H1 (cell line): ENCODE measurements at regions not wholly inside any gene's neighbourhood (a gene's known extent, or its start where the extent isn't known, plus 50 kb on each side); places are given as distances from the start of the nearest gene placed in this dataset.

Experiments used
- CTCF ChIA-PET: fragments of 300-600 bp; sonication (Branson Sonifier 250); formaldehyde crosslinking; loops from one replicate; lab custom pipeline; 2021; ENCODE audit not compliant: partially characterized antibody; lab: Charles Lee
- POLR2A ChIA-PET: fragments of 300-600 bp; sonication (Branson Sonifier 250); formaldehyde crosslinking; loops from one replicate; lab custom pipeline; 2021; ENCODE audit warnings: inconsistent platforms; ENCODE audit not compliant: partially characterized antibody; lab: Charles Lee
- DNase-seq, 2 experiments: peaks; one replicate each; pipeline versions ENCODE4 v3.0.0 to v3.0.0-alpha.2; 2010 to 2022; ENCODE audit warnings: low spot score in 2 of 2, low read depth in 1 of 2, mixed read lengths in 1 of 2
- FAIRE-seq: peaks from 2 replicates; lab custom pipeline; 2011; peaks lifted over from hg19 to GRCh38; lab: Jason Lieb, UNC
- H2AFZ ChIP-seq: 2 replicates; pipeline ENCODE4 v1.8.1; 2012; ENCODE audit warnings: low read length, inconsistent platforms
- H2AK5ac ChIP-seq: 2 replicates; pipeline ENCODE4 v1.6.1; 2013; ENCODE audit warnings: low read depth, low read length
- H2BK120ac ChIP-seq: replicated peaks from 2 replicates; pipeline ENCODE3; 2013; ENCODE audit warnings: low read depth, low read length, inconsistent platforms
- H2BK12ac ChIP-seq: 2 replicates; pipeline ENCODE4 v1.6.1; 2013; ENCODE audit warnings: low read depth, low read length
- H2BK15ac ChIP-seq: 2 replicates; pipeline ENCODE4 v1.6.1; 2013; ENCODE audit warnings: low read length
- H2BK20ac ChIP-seq: 2 replicates; pipeline ENCODE4 v1.6.1; 2013; ENCODE audit warnings: low read length
- H2BK5ac ChIP-seq: 2 replicates; pipeline ENCODE4 v1.6.1; 2013; ENCODE audit warnings: low read depth, low read length
- H3K14ac ChIP-seq: 2 replicates; pipeline ENCODE4 v1.6.1; 2013; ENCODE audit warnings: inconsistent platforms; ENCODE audit not compliant: insufficient read length
- H3K18ac ChIP-seq: 2 replicates; pipeline ENCODE4 v1.6.1; 2013; ENCODE audit warnings: low read length; ENCODE audit errors: extremely low read depth
- H3K23ac ChIP-seq: 2 replicates; pipeline ENCODE4 v1.6.1; 2013; ENCODE audit warnings: inconsistent platforms; ENCODE audit not compliant: insufficient read length
- H3K23me2 ChIP-seq: 2 replicates; pipeline ENCODE4 v1.6.1; 2013; ENCODE audit warnings: low read depth, low read length
- H3K27ac ChIP-seq: 2 replicates; pipeline ENCODE4 v1.6.1; 2011; ENCODE audit warnings: low read depth, low read length, inconsistent platforms
- H3K27me3 ChIP-seq, 4 experiments: replicated peaks in 1 of 4; 1 replicate in 1 of 4; 2 replicates in 3 of 4; pipeline versions ENCODE4 v1.6.1 to v1.8.1; 2011 to 2013; ENCODE audit warnings: low read length in 3 of 4, mild to moderate bottlenecking in 3 of 4, inconsistent platforms in 2 of 4, mixed read lengths in 2 of 4, moderate library complexity in 1 of 4; ENCODE audit not compliant: control insufficient read depth in 3 of 4, insufficient read depth in 3 of 4; ENCODE audit errors: extremely low read depth in 1 of 4
- H3K36me3 ChIP-seq, 4 experiments: 2 replicates each; pipeline versions ENCODE4 v1.6.1 to v1.8.1; 2011 to 2013; ENCODE audit warnings: mild to moderate bottlenecking in 4 of 4, low read length in 3 of 4, moderate library complexity in 2 of 4, control low read depth in 1 of 4, inconsistent platforms in 1 of 4; ENCODE audit not compliant: insufficient read depth in 4 of 4, control insufficient read depth in 2 of 4
- H3K4ac ChIP-seq: replicated peaks from 2 replicates; pipeline ENCODE3; 2013; ENCODE audit warnings: low read length, low read depth, mixed read lengths, inconsistent platforms; ENCODE audit not compliant: insufficient read length
- H3K4me1 ChIP-seq, 4 experiments: replicated peaks in 1 of 4; 1 replicate in 1 of 4; 2 replicates in 3 of 4; pipeline versions ENCODE4 v1.6.1 to v1.8.1; 2011 to 2013; ENCODE audit warnings: low read length in 3 of 4, inconsistent platforms in 2 of 4, mixed read lengths in 1 of 4; ENCODE audit not compliant: insufficient read depth in 4 of 4, control insufficient read depth in 3 of 4
- H3K4me2 ChIP-seq, 2 experiments: 2 replicates each; pipeline versions ENCODE4 v1.6.1 to v1.8.1; 2011 to 2013; ENCODE audit warnings: low read depth in 2 of 2, low read length in 2 of 2, control low read depth in 1 of 2, inconsistent platforms in 1 of 2, mild to moderate bottlenecking in 1 of 2; ENCODE audit not compliant: insufficient read depth in 1 of 2
- H3K4me3 ChIP-seq, 4 experiments: fragments of 200-600, 300-600 bp in 1 of 4; sonication (generic), shearing (Covaris generic), sonication (Bioruptor Twin) in 1 of 4; 2 replicates each; pipeline versions ENCODE4 v1.5.1 to v1.8.1; 2011 to 2016; ENCODE audit warnings: low read length in 4 of 4, low read depth in 3 of 4, control low read depth in 2 of 4, inconsistent platforms in 2 of 4, mild to moderate bottlenecking in 2 of 4, mixed read lengths in 1 of 4, moderate library complexity in 1 of 4; ENCODE audit not compliant: insufficient read depth in 2 of 4; ENCODE audit errors: extremely low read depth in 1 of 4
- H3K56ac ChIP-seq: replicated peaks from 2 replicates; pipeline ENCODE3; 2013; ENCODE audit warnings: low read depth, mild to moderate bottlenecking, mixed read lengths, low read length, inconsistent platforms; ENCODE audit not compliant: insufficient read length
- H3K79me1 ChIP-seq: 2 replicates; pipeline ENCODE4 v1.6.1; 2013; ENCODE audit warnings: low read depth, low read length, control low read depth
- H3K79me2 ChIP-seq, 2 experiments: 2 replicates each; pipeline versions ENCODE4 v1.6.1 to v1.8.1; 2012 to 2013; ENCODE audit warnings: low read length in 2 of 2, mild to moderate bottlenecking in 2 of 2, inconsistent platforms in 1 of 2; ENCODE audit not compliant: insufficient read depth in 2 of 2, control insufficient read depth in 1 of 2
- H3K9ac ChIP-seq, 4 experiments: replicated peaks in 1 of 4; 1 replicate in 1 of 4; 2 replicates in 3 of 4; pipeline versions ENCODE4 v1.6.1 to v1.8.1; 2011 to 2013; ENCODE audit warnings: low read depth in 3 of 4, low read length in 3 of 4, control low read depth in 2 of 4, mild to moderate bottlenecking in 2 of 4, moderate library complexity in 2 of 4, inconsistent platforms in 1 of 4; ENCODE audit errors: extremely low read depth in 1 of 4
- H3K9me3 ChIP-seq, 2 experiments: 2 replicates each; pipeline versions ENCODE4 v1.6.1 to v1.8.1; 2012 to 2013; ENCODE audit warnings: mild to moderate bottlenecking in 2 of 2, moderate library complexity in 2 of 2, control low read depth in 1 of 2, inconsistent platforms in 1 of 2, low read depth in 1 of 2, low read length in 1 of 2, mixed read lengths in 1 of 2; ENCODE audit not compliant: insufficient read depth in 2 of 2
- H4K20me1 ChIP-seq, 2 experiments: replicated peaks in 1 of 2; 2 replicates each; pipeline versions ENCODE3 to v1.8.1; 2011 to 2013; ENCODE audit warnings: inconsistent platforms in 2 of 2, low read length in 2 of 2, mild to moderate bottlenecking in 1 of 2; ENCODE audit not compliant: insufficient read depth in 2 of 2, control insufficient read depth in 1 of 2
- H4K5ac ChIP-seq: 2 replicates; pipeline ENCODE4 v1.6.1; 2013; ENCODE audit warnings: low read length, low read depth, mixed read lengths, inconsistent platforms; ENCODE audit not compliant: insufficient read length
- H4K8ac ChIP-seq: 2 replicates; pipeline ENCODE4 v1.8.0; 2013; ENCODE audit warnings: mild to moderate bottlenecking, moderate library complexity, low read length, inconsistent platforms; ENCODE audit not compliant: insufficient read depth; ENCODE audit errors: extremely low read depth
- H4K91ac ChIP-seq: replicated peaks from 2 replicates; pipeline ENCODE3; 2013; ENCODE audit warnings: low read length, mixed read lengths, inconsistent platforms; ENCODE audit not compliant: insufficient read length
- CHD1 ChIP-seq: IDR thresholded peaks from 2 replicates; pipeline ENCODE4 v1.6.1; 2012; ENCODE audit warnings: low read depth, low read length, improper control_type of control experiment
- POLR2AphosphoS5 ChIP-seq: IDR thresholded peaks from 2 replicates; pipeline ENCODE4 v1.6.1; 2011; ENCODE audit warnings: low read depth, low read length
- POU5F1 ChIP-seq: IDR thresholded peaks from 2 replicates; pipeline ENCODE4 v1.6.1; 2011; ENCODE audit warnings: low read depth, mild to moderate bottlenecking, low read length, moderate library complexity
- SAP30 ChIP-seq: fragments of 300-600 bp; sonication (generic); IDR thresholded peaks from 2 replicates; pipeline ENCODE4 v1.7.1; 2012; ENCODE audit warnings: low read length, moderate library complexity, mild to moderate bottlenecking, inconsistent platforms; ENCODE audit not compliant: insufficient read depth, insufficient replicate concordance
- SP2 ChIP-seq: IDR thresholded peaks from 2 replicates; pipeline ENCODE4 v1.6.1; 2012; ENCODE audit warnings: mild to moderate bottlenecking, low read length, inconsistent platforms
- TAF7 ChIP-seq: optimal IDR thresholded peaks from 2 replicates; pipeline ENCODE3; 2011; ENCODE audit warnings: low read depth, mild to moderate bottlenecking, inconsistent platforms, low read length, moderate library complexity, borderline replicate concordance
- YY1 ChIP-seq: IDR thresholded peaks from 2 replicates; pipeline ENCODE4 v1.6.1; 2011; ENCODE audit warnings: low read depth, mild to moderate bottlenecking, low read length
- ZNF274 ChIP-seq: IDR thresholded peaks from 2 replicates; pipeline ENCODE4 v1.7.0; 2012; ENCODE audit warnings: low read length, borderline replicate concordance; ENCODE audit errors: extremely low read depth
- WGBS, 2 experiments: shearing (Covaris generic) in 1 of 2; methylation state at CpG; one replicate each; pipeline versions ENCODE4 v1.1.6 to v1.1.7; 2013 to 2015; ENCODE audit warnings: low lambda C conversion rate in 2 of 2, mixed read lengths in 2 of 2, inconsistent platforms in 1 of 2, low coverage in 1 of 2, missing lambda C conversion rate in 1 of 2; ENCODE audit not compliant: insufficient replicate concordance in 2 of 2, insufficient coverage in 1 of 2, insufficient read length in 1 of 2; ENCODE audit errors: extremely low coverage in 1 of 2, missing lambda C conversion rate in 1 of 2; 5-methylcytosine and 5-hydroxymethylcytosine counted together
- TF ChIP-seq, protein P1 (sequence below): IDR thresholded peaks from 2 replicates; pipeline ENCODE4 v1.6.1; 2012; ENCODE audit warnings: low read length, inconsistent platforms

DNA sequence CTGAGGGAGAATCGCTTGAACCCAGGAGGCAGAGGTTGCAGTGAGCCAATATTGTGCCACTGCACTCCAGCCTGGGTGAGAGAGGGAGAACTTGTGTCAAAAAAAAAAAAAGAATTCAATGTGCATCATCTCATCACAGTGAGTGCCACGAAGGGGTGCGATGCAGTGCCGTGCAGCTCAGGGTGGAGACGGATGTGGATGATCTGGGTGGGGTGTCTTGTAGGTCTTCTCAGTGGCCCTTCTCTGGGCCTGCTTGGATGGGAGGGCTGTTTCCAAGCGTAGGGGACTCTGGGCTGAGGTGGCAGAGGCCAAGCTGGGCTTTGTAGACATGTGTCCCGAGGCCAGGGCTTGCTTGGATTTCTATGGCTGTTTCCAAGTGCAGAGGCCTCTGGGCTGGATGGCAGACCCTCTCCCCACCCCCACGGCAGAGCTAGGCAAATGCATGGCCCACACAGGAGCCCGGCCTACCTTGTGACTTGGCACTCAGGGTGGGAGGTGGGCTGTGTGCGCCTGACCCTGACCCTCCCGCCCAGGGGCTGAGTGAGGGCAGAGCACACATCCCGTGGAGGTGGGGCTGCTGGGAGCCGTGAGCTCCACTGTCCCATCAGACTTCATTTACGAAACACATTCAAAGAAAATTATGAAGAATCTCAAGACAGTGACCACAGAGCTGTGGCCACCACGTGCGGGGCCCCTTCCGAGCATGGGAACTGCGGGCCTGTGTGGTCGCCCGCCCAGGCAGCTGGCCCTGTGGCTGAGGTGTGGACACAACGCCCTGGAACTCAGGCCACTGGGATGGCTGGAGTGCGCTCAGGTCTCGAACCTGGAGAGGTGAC, 76.4 kb downstream of the ASB1 start:
- Histone ChIP-seq H3K79me1 (no peaks in the 10 kb centered on the region), H2BK15ac (no peak overlapping the region), H4K8ac (no peak overlapping the region; the same call in 1 of the 2 replicates), H2BK12ac (no peak overlapping the region), H3K79me2 (no peaks in the 10 kb centered on the region), H3K4me2 (no peak overlapping the region), H4K91ac (peak overlapping the region; percentile 65), H2BK20ac (no peak overlapping the region), H3K4me3 (no peak overlapping the region), H4K20me1 (peaks cover 0 to 3% of the 10 kb centered on the region in 2 experiments), H3K9me3 (peaks cover 3 to 9% of the 10 kb centered on the region in 2 experiments; a peak in 2 of 4 replicates), H3K4me1 (peaks cover 0 to 2% (median under 1%) of the 10 kb centered on the region in 4 experiments; a peak in 1 of 7 replicates), H3K4ac (no peak overlapping the region), H3K27me3 (no peaks in the 10 kb centered on the region), H3K56ac (no peak overlapping the region), H3K14ac (no peak overlapping the region), H3K23me2 (peaks cover 4% of the 10 kb centered on the region; the same call in 1 of the 2 replicates), H3K18ac (no peak overlapping the region), H3K23ac (no peak overlapping the region), H2BK120ac (no peak overlapping the region), H3K27ac (no peak overlapping the region), H2AK5ac (no peak overlapping the region), H3K9ac (no peak overlapping the region), H2BK5ac (no peak overlapping the region), H4K5ac (no peak overlapping the region), H3K36me3 (no peaks in the 10 kb centered on the region; a peak in 1 of 8 replicates), H2AFZ (no peak overlapping the region)
- 92% methylated on average over 19 of the region's 23 CpGs; no CpG with 5 or more reads in 1 of the 2 experiments for WGBS, 2 experiments
- FAIRE-seq (no peak), DNase-seq (peak in 1 of 2 experiments; percentile 41)
- TF ChIP-seq POU5F1 (no peak), TAF7 (no peak), YY1 (no peak), SP2 (no peak), SAP30 (no peak), ZNF274 (no peak), CHD1 (no peak), POLR2AphosphoS5 (no peak)
- TF ChIP-seq, protein P1, sequence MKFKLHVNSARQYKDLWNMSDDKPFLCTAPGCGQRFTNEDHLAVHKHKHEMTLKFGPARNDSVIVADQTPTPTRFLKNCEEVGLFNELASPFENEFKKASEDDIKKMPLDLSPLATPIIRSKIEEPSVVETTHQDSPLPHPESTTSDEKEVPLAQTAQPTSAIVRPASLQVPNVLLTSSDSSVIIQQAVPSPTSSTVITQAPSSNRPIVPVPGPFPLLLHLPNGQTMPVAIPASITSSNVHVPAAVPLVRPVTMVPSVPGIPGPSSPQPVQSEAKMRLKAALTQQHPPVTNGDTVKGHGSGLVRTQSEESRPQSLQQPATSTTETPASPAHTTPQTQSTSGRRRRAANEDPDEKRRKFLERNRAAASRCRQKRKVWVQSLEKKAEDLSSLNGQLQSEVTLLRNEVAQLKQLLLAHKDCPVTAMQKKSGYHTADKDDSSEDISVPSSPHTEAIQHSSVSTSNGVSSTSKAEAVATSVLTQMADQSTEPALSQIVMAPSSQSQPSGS, result no peak
- ChIA-PET POLR2A (no interaction called here), CTCF (interaction anchor here (2.0 kb wide), 1 partner anchor 11 kb away, joined by 7 read pairs; no protein-coding TSS in a partner anchor)
